DND-41 (cell line): ENCODE measurements at regions not wholly inside any gene's neighbourhood (a gene's known extent, or its start where the extent isn't known, plus 50 kb on each side); places are given as distances from the start of the nearest gene placed in this dataset.

ENCODE experiments used
- EZH2 ChIP-seq: IDR thresholded peaks from 3 replicates; pipeline ENCODE4 v1.6.1; 2012; ENCODE audit warnings: borderline replicate concordance, low read depth, mild to moderate bottlenecking, moderate library complexity, low read length, inconsistent platforms; ENCODE audit not compliant: severe bottlenecking
- TF ChIP-seq, protein P1 (sequence below): IDR thresholded peaks from 2 replicates; pipeline ENCODE4 v1.5.1; 2012; ENCODE audit warnings: borderline replicate concordance, low read length, moderate library complexity, mild to moderate bottlenecking; ENCODE audit not compliant: poor library complexity, severe bottlenecking; ENCODE audit errors: extremely low read depth

DNA sequence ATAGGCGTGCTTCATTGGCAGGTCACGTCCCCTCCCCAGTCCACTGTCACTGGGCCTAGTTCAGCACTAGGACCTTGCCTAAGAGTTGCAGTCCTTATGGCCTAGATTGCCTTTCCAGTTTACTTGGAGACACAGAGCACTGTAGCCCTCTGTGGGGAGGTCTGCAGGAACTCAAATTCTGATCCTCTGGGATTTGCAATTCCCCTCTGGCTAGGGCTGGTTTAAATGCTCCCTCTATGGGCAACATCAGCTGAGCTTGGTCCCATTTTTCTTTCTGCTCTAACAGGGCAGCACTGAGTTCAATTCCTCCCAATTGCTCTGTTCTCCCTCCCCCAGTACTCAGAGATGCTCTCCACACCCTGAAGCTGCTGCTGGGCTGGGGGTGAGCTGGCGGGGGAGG, 358.2 kb downstream of the HTR1A start:
- TF ChIP-seq, protein P1, sequence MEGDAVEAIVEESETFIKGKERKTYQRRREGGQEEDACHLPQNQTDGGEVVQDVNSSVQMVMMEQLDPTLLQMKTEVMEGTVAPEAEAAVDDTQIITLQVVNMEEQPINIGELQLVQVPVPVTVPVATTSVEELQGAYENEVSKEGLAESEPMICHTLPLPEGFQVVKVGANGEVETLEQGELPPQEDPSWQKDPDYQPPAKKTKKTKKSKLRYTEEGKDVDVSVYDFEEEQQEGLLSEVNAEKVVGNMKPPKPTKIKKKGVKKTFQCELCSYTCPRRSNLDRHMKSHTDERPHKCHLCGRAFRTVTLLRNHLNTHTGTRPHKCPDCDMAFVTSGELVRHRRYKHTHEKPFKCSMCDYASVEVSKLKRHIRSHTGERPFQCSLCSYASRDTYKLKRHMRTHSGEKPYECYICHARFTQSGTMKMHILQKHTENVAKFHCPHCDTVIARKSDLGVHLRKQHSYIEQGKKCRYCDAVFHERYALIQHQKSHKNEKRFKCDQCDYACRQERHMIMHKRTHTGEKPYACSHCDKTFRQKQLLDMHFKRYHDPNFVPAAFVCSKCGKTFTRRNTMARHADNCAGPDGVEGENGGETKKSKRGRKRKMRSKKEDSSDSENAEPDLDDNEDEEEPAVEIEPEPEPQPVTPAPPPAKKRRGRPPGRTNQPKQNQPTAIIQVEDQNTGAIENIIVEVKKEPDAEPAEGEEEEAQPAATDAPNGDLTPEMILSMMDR, result no peak
- TF ChIP-seq EZH2, result no peak
